HepG2 (cell line): ENCODE measurements at regions not wholly inside any gene's neighbourhood (a gene's known extent, or its start where the extent isn't known, plus 50 kb on each side); places are given as distances from the start of the nearest gene placed in this dataset.

Experiments used
- ARNTL ChIP-seq: sonication (generic); formaldehyde crosslinking; IDR thresholded peaks from 2 replicates; pipeline ENCODE4 v1.4.0; 2020; ENCODE audit warnings: mild to moderate bottlenecking, missing genetic modification reagents
- BORCS8-MEF2B ChIP-seq: sonication (generic); formaldehyde crosslinking; IDR thresholded peaks from 2 replicates; pipeline ENCODE4 v1.8.0; 2022; ENCODE audit warnings: mild to moderate bottlenecking, missing genetic modification reagents
- CEBPB ChIP-seq: IDR thresholded peaks from 2 replicates; pipeline ENCODE4 v1.6.1; 2011; ENCODE audit warnings: low read depth, low read length, improper control_type of control experiment, borderline replicate concordance
- CREB1 ChIP-seq, 2 experiments: fragments of 450-650 bp in 1 of 2; IDR thresholded peaks; 2 replicates each; pipeline ENCODE4 v1.6.1; 2016 to 2017; ENCODE audit warnings: control low read depth in 1 of 2, mild to moderate bottlenecking in 1 of 2, missing compliant biosample characterization in 1 of 2, missing genetic modification characterization in 1 of 2
- ETV5 ChIP-seq: IDR thresholded peaks from 2 replicates; pipeline ENCODE4 v1.6.1; 2018; ENCODE audit warnings: missing biosample characterization, missing genetic modification reagents, inconsistent platforms, borderline replicate concordance
- FOXO4 ChIP-seq: sonication (generic); formaldehyde crosslinking; conservative IDR thresholded peaks from 2 replicates; pipeline ENCODE4 v1.8.1; 2023; ENCODE audit warnings: missing genetic modification reagents
- GMEB1 ChIP-seq: sonication (generic); formaldehyde crosslinking; IDR thresholded peaks from 2 replicates; pipeline ENCODE4 v1.5.1; 2020; ENCODE audit warnings: missing genetic modification reagents, mild to moderate bottlenecking, borderline replicate concordance
- HOXA9 ChIP-seq: sonication (generic); formaldehyde crosslinking; IDR thresholded peaks from 2 replicates; pipeline ENCODE4 v1.8.1; 2022; ENCODE audit warnings: missing genetic modification reagents, mild to moderate bottlenecking, moderate library complexity, borderline replicate concordance
- IKZF4 ChIP-seq: sonication (generic); formaldehyde crosslinking; IDR thresholded peaks from 2 replicates; pipeline ENCODE4 v1.5.1; 2020; ENCODE audit warnings: borderline replicate concordance, mild to moderate bottlenecking, low read depth, missing genetic modification reagents; ENCODE audit errors: not compliant biosample characterization
- JDP2 ChIP-seq: sonication (generic); formaldehyde crosslinking; IDR thresholded peaks from 2 replicates; pipeline ENCODE4 v1.8.1; 2022; ENCODE audit warnings: missing genetic modification reagents, borderline replicate concordance
- KAT2B ChIP-seq: fragments of 150-350 bp; IDR thresholded peaks from 2 replicates; pipeline ENCODE4 v1.6.1; 2014; ENCODE audit warnings: low read depth, low read length, borderline replicate concordance
- POLR2AphosphoS2 ChIP-seq: IDR thresholded peaks from 2 replicates; pipeline ENCODE4 v1.6.1; 2011; ENCODE audit warnings: low read depth, low read length, improper control_type of control experiment
- RFX1 ChIP-seq: fragments of 450-650 bp; IDR thresholded peaks from 2 replicates; pipeline ENCODE4 v1.6.1; 2017
- SAFB2 ChIP-seq: sonication (generic); formaldehyde crosslinking; IDR thresholded peaks from 2 replicates; pipeline ENCODE4 v1.5.1; 2020; ENCODE audit warnings: missing genetic modification reagents, low read depth, mild to moderate bottlenecking, borderline replicate concordance
- SAP130 ChIP-seq: IDR thresholded peaks from 2 replicates; pipeline ENCODE4 v1.6.1; 2016; ENCODE audit warnings: low read depth
- SNAPC2 ChIP-seq: sonication (generic); formaldehyde crosslinking; IDR thresholded peaks from 2 replicates; pipeline ENCODE4 v1.8.1; 2022; ENCODE audit warnings: mild to moderate bottlenecking, missing genetic modification reagents
- TP53 ChIP-seq: sonication (generic); formaldehyde crosslinking; conservative IDR thresholded peaks from 2 replicates; pipeline ENCODE4 v1.4.0; 2020; ENCODE audit warnings: missing genetic modification reagents
- ZBTB38 ChIP-seq: sonication (generic); formaldehyde crosslinking; IDR thresholded peaks from 2 replicates; pipeline ENCODE4 v1.5.1; 2020; ENCODE audit warnings: mild to moderate bottlenecking, missing genetic modification reagents
- ZFP82 ChIP-seq: sonication (generic); formaldehyde crosslinking; IDR thresholded peaks from 2 replicates; pipeline ENCODE4 v1.5.1; 2020; ENCODE audit warnings: mild to moderate bottlenecking, missing genetic modification reagents, borderline replicate concordance
- ZNF143 ChIP-seq: sonication (generic); formaldehyde crosslinking; IDR thresholded peaks from 2 replicates; pipeline ENCODE4 v1.4.0; 2020; ENCODE audit warnings: missing genetic modification reagents
- ZNF234 ChIP-seq: sonication (generic); formaldehyde crosslinking; conservative IDR thresholded peaks from 2 replicates; pipeline ENCODE4 v1.5.1; 2020; ENCODE audit warnings: mild to moderate bottlenecking, missing genetic modification reagents
- ZNF274 ChIP-seq: sonication (generic); formaldehyde crosslinking; IDR thresholded peaks from 2 replicates; pipeline ENCODE4 v1.5.1; 2020; ENCODE audit warnings: mild to moderate bottlenecking, missing genetic modification reagents
- ZNF296 ChIP-seq: sonication (generic); formaldehyde crosslinking; conservative IDR thresholded peaks from 2 replicates; pipeline ENCODE4 v1.5.0; 2020; ENCODE audit warnings: mild to moderate bottlenecking, missing genetic modification reagents
- ZNF510 ChIP-seq: sonication (generic); formaldehyde crosslinking; IDR thresholded peaks from 2 replicates; pipeline ENCODE4 v1.4.0; 2020; ENCODE audit warnings: low read depth, mild to moderate bottlenecking, missing genetic modification reagents
- ZNF639 ChIP-seq: conservative IDR thresholded peaks from 2 replicates; pipeline ENCODE4 v1.6.1; 2018; ENCODE audit warnings: missing genetic modification reagents

GRCh38 chr6:26199057-26199772 is 112.0 kb downstream of the HFE start (continued):
- no peak for TF ChIP-seq FOXO4 (CRISPR knock-in tag)
- no peak for TF ChIP-seq RFX1
- no peak for TF ChIP-seq ZNF234 (CRISPR knock-in tag)
- no peak; the same call in 1 of the 2 replicates for TF ChIP-seq ETV5 (CRISPR knock-in tag)
- TF ChIP-seq CEBPB = peak; percentile 79; the same call in 1 of the 2 replicates
- TF ChIP-seq ZBTB38 = peak; percentile 84
- TF ChIP-seq IKZF4 (CRISPR knock-in tag) = peak; percentile 13
- TF ChIP-seq HOXA9 = peak; percentile 78
- no peak for TF ChIP-seq KAT2B
- TF ChIP-seq BORCS8-MEF2B (CRISPR knock-in tag) = peak; percentile 84; the same call in 1 of the 2 replicates
- 0 out of 2 replicates have a peak, but pooled peaks have one; percentile 17 for TF ChIP-seq ZNF639 (CRISPR knock-in tag)
- peak; percentile 18; the same call in 1 of the 2 replicates for TF ChIP-seq CREB1 (IDR thresholded peaks at IDR 0.05)
- TF ChIP-seq CREB1 (CRISPR knock-in tag; IDR thresholded peaks at IDR 0.05) = peak; percentile 75
- peak; percentile 45 for TF ChIP-seq GMEB1
- peak; percentile 4; the same call in 1 of the 2 replicates for TF ChIP-seq ZNF143 (CRISPR knock-in tag)
- 0 out of 2 replicates have a peak, but pooled peaks have one; percentile 76 for TF ChIP-seq ZFP82 (CRISPR knock-in tag)
- 0 out of 2 replicates have a peak, but pooled peaks have one; percentile 44 for TF ChIP-seq SNAPC2
- peak; percentile 72; the same call in 1 of the 2 replicates for TF ChIP-seq TP53
- TF ChIP-seq POLR2AphosphoS2 = peak; percentile 87
- no peak; the same call in 1 of the 2 replicates for TF ChIP-seq JDP2 (CRISPR knock-in tag)
- TF ChIP-seq ARNTL (CRISPR knock-in tag) = 0 out of 2 replicates have a peak, but pooled peaks have one; percentile 56
- TF ChIP-seq ZNF274 (CRISPR knock-in tag) = peak; percentile 30; the same call in 1 of the 2 replicates
- TF ChIP-seq SAP130 = peak; percentile 85
- no peak; the same call in 1 of the 2 replicates for TF ChIP-seq ZNF296
- peak; percentile 26; the same call in 1 of the 2 replicates for TF ChIP-seq ZNF510 (CRISPR knock-in tag)
- peak; percentile 83; the same call in 1 of the 2 replicates for TF ChIP-seq SAFB2 (CRISPR knock-in tag)
